CD14-positive monocyte (primary cell): ENCODE measurements at regions not wholly inside any gene's neighbourhood (a gene's known extent, or its start where the extent isn't known, plus 50 kb on each side); places are given as distances from the start of the nearest gene placed in this dataset.

Experiments
- DNase-seq, 3 donors: peaks; one replicate each; pipeline ENCODE4 v3.0.0-alpha.2; 2011 to 2022
- H2AFZ ChIP-seq: 2 replicates; pipeline ENCODE4 v1.6.0; 2012; ENCODE audit warnings: mild to moderate bottlenecking, low read depth, low read length, inconsistent platforms; ENCODE audit not compliant: insufficient read depth, poor library complexity, severe bottlenecking
- H3K27ac ChIP-seq, 2 donors: 1 replicate in 1 of 2; 2 replicates in 1 of 2; pipeline ENCODE4 v1.5.1; 2012 to 2013; ENCODE audit warnings: low read length in 2 of 2, control low read depth in 1 of 2, inconsistent platforms in 1 of 2, low read depth in 1 of 2, mild to moderate bottlenecking in 1 of 2
- H3K27me3 ChIP-seq, 2 donors: one replicate each; pipeline versions ENCODE4 v1.6.0 to v1.6.1; 2011 to 2013; ENCODE audit warnings: low read length in 2 of 2; ENCODE audit not compliant: control insufficient read depth in 2 of 2, insufficient read depth in 2 of 2
- H3K36me3 ChIP-seq, 2 donors: replicated peaks in 1 of 2; 1 replicate in 1 of 2; 2 replicates in 1 of 2; pipeline versions ENCODE4 v1.5.1 to v1.6.1; 2012 to 2013; ENCODE audit warnings: low read length in 2 of 2, control low read depth in 1 of 2, inconsistent platforms in 1 of 2, mild to moderate bottlenecking in 1 of 2; ENCODE audit not compliant: insufficient read depth in 2 of 2, control insufficient read depth in 1 of 2
- H3K4me1 ChIP-seq, 2 donors: 1 replicate in 1 of 2; 2 replicates in 1 of 2; pipeline versions ENCODE4 v1.5.1 to v1.6.1; 2012 to 2013; ENCODE audit warnings: low read length in 2 of 2, control low read depth in 1 of 2, inconsistent platforms in 1 of 2, mild to moderate bottlenecking in 1 of 2, moderate library complexity in 1 of 2; ENCODE audit not compliant: insufficient read depth in 2 of 2, control insufficient read depth in 1 of 2
- H3K4me2 ChIP-seq: replicated peaks from 2 replicates; pipeline ENCODE3; 2012; ENCODE audit warnings: low read length, moderate library complexity, mild to moderate bottlenecking; ENCODE audit not compliant: poor library complexity, severe bottlenecking; ENCODE audit errors: extremely low read depth
- H3K4me3 ChIP-seq, 3 experiments: fragments of 200-600 bp in 1 of 3; sonication (generic) in 1 of 3; replicated peaks in 1 of 3; 1 replicate in 2 of 3; 2 replicates in 1 of 3; pipeline ENCODE4 v1.5.1; 2011 to 2013; ENCODE audit warnings: low read length in 3 of 3, mild to moderate bottlenecking in 3 of 3, control low read depth in 2 of 3, low read depth in 2 of 3, inconsistent platforms in 1 of 3, moderate library complexity in 1 of 3
- H3K79me2 ChIP-seq: 2 replicates; pipeline ENCODE4 v1.6.0; 2012; ENCODE audit warnings: mild to moderate bottlenecking, control low read depth, inconsistent platforms, low read length, moderate library complexity; ENCODE audit not compliant: insufficient read depth
- H3K9ac ChIP-seq: 2 replicates; pipeline ENCODE4 v1.6.0; 2017; ENCODE audit warnings: low read length, mild to moderate bottlenecking; ENCODE audit not compliant: insufficient read depth, poor library complexity, severe bottlenecking
- H3K9me3 ChIP-seq, 2 donors: replicated peaks in 1 of 2; 1 replicate in 1 of 2; 2 replicates in 1 of 2; pipeline versions ENCODE4 v1.5.1 to v1.6.1; 2012 to 2013; ENCODE audit warnings: low read length in 2 of 2, control low read depth in 1 of 2; ENCODE audit not compliant: control insufficient read depth in 1 of 2, insufficient read depth in 1 of 2
- H4K20me1 ChIP-seq: 2 replicates; pipeline ENCODE4 v1.6.0; 2012; ENCODE audit warnings: mild to moderate bottlenecking, low read length, control low read depth, moderate library complexity; ENCODE audit not compliant: insufficient read depth
- H3K27ac Mint-ChIP-seq, 7 donors: one replicate each; pipeline ENCODE4 v1.8.0; 2020; ENCODE audit warnings: mild to moderate bottlenecking in 7 of 7, mixed read lengths in 7 of 7, moderate library complexity in 6 of 7, inconsistent platforms in 2 of 7
- H3K27me3 Mint-ChIP-seq, 3 donors: one replicate each; pipeline ENCODE4 v1.8.0; 2021 to 2022; ENCODE audit warnings: low read depth in 3 of 3, mild to moderate bottlenecking in 3 of 3, mixed read lengths in 3 of 3, moderate library complexity in 3 of 3, inconsistent platforms in 1 of 3
- H3K36me3 Mint-ChIP-seq, 2 donors: one replicate each; pipeline ENCODE4 v1.8.0; 2020; ENCODE audit warnings: mixed read lengths in 2 of 2, inconsistent platforms in 1 of 2, mild to moderate bottlenecking in 1 of 2
- H3K4me1 Mint-ChIP-seq: one replicate; pipeline ENCODE4 v1.8.0; 2020; ENCODE audit warnings: mild to moderate bottlenecking, mixed read lengths
- H3K4me3 Mint-ChIP-seq, 2 donors: one replicate each; pipeline ENCODE4 v1.8.0; 2020; ENCODE audit warnings: mild to moderate bottlenecking in 2 of 2, mixed read lengths in 2 of 2, moderate library complexity in 1 of 2
- H3K9me3 Mint-ChIP-seq, 7 donors: one replicate each; pipeline ENCODE4 v1.8.0; 2020 to 2022; ENCODE audit warnings: mixed read lengths in 7 of 7, mild to moderate bottlenecking in 6 of 7, moderate library complexity in 6 of 7, inconsistent platforms in 2 of 7
- WGBS: methylation state at CpG from one replicate; pipeline ENCODE4 v1.1.5; 2013; ENCODE audit warnings: missing lambda C conversion rate; ENCODE audit not compliant: insufficient coverage; 5-methylcytosine and 5-hydroxymethylcytosine counted together
- intact Hi-C, 2 donors: fragments of 100-400 bp; cut with micrococcal nuclease; formaldehyde crosslinking; loops; one replicate each; pipeline versions ENCODE4 v1.15.0 to v1.15.1; 2023
- TF ChIP-seq, protein P1 (sequence below): fragments of 200-600 bp; IDR thresholded peaks from one replicate; pipeline ENCODE4 v1.8.0; 2022; ENCODE audit warnings: antibody characterized with exemption, mild to moderate bottlenecking

DNA sequence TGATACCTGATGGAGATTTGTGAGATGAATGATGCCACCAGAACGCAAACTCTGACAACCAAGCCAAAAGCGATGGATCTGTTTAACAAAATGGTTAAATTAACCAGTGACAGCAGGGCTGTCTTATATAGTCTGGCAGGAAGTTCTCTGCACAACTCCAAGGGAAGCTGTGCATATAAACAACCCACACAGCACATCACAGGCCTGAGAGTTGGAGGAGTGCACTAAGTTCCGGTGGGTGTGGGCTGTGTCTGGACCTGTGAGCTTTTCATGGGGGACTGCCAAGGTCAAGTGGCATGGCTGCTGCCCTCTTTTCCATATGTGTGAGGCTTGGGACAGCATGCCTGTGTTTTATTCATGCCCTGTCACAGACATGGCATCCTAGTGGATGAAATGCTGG lies 414.6 kb upstream of the TRIB2 start:
- no peaks in the 10 kb centered on the region for H3K79me2 ChIP-seq
- H3K27me3 ChIP-seq = no peaks in the 10 kb centered on the region
- H3K4me1 Mint-ChIP-seq = no peaks in the 10 kb centered on the region
- H3K36me3 Mint-ChIP-seq = no peaks in the 10 kb centered on the region
- H3K36me3 ChIP-seq = no peaks in the 10 kb centered on the region
- no peak overlapping the region for H2AFZ ChIP-seq
- no peak overlapping the region for H3K27ac ChIP-seq
- H3K4me3 ChIP-seq = no peak overlapping the region
- peaks cover 0 to 2% (median 0%) of the 10 kb centered on the region in 7 donors for H3K9me3 Mint-ChIP-seq
- no peak for DNase-seq
- no peaks in the 10 kb centered on the region for H4K20me1 ChIP-seq
- no peak overlapping the region for H3K27ac Mint-ChIP-seq
- H3K27me3 Mint-ChIP-seq = peaks cover 0 to 2% (median 1%) of the 10 kb centered on the region in 3 donors
- intact Hi-C loops = no loop called here
- no peak overlapping the region for H3K4me2 ChIP-seq
- no peak overlapping the region for H3K9ac ChIP-seq
- no peak overlapping the region for H3K4me3 Mint-ChIP-seq
- H3K9me3 ChIP-seq = no peaks in the 10 kb centered on the region
- TF ChIP-seq, protein P1, sequence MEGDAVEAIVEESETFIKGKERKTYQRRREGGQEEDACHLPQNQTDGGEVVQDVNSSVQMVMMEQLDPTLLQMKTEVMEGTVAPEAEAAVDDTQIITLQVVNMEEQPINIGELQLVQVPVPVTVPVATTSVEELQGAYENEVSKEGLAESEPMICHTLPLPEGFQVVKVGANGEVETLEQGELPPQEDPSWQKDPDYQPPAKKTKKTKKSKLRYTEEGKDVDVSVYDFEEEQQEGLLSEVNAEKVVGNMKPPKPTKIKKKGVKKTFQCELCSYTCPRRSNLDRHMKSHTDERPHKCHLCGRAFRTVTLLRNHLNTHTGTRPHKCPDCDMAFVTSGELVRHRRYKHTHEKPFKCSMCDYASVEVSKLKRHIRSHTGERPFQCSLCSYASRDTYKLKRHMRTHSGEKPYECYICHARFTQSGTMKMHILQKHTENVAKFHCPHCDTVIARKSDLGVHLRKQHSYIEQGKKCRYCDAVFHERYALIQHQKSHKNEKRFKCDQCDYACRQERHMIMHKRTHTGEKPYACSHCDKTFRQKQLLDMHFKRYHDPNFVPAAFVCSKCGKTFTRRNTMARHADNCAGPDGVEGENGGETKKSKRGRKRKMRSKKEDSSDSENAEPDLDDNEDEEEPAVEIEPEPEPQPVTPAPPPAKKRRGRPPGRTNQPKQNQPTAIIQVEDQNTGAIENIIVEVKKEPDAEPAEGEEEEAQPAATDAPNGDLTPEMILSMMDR = no peak
- no peaks in the 10 kb centered on the region for H3K4me1 ChIP-seq
- 100% methylated on average over 2 of the region's 3 CpGs for WGBS

DNA sequence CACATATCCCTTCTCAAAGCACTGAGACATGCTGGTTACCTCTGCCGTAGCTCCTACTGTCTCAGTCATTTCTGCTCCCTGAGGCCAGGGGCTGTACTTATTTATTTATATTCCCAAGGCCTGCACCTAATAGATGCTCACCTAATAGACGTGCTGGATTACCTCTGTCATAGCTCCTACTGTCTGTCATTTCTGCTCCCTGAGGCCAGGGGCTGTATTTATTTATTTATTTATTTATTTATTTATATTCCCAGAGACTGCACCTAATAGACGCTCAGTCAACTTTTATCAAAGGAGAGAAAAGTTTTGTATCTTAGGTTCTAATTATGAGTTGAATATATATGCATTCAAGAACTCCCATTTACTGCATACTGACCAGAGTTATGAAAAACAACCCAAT lies 414.0 kb upstream of the TRIB2 start:
- no peaks in the 10 kb centered on the region for H3K79me2 ChIP-seq
- Mint-ChIP-seq H3K36me3 (no peaks in the 10 kb centered on the region), H3K4me3 (no peak overlapping the region), H3K4me1 (no peaks in the 10 kb centered on the region), H3K9me3 (peaks cover 0 to 2% (median 0%) of the 10 kb centered on the region in 7 donors), H3K27me3 (peaks cover 0 to 2% (median 1%) of the 10 kb centered on the region in 3 donors), H3K27ac (no peak overlapping the region)
- H3K36me3 ChIP-seq = no peaks in the 10 kb centered on the region
- no peak overlapping the region for H2AFZ ChIP-seq
- H3K27ac ChIP-seq = no peak overlapping the region
- no peak overlapping the region for H3K9ac ChIP-seq
- 83% methylated on average over 1 of the region's 3 CpGs for WGBS
- DNase-seq = no peak
- H3K9me3 ChIP-seq = no peaks in the 10 kb centered on the region
- no peaks in the 10 kb centered on the region for H3K4me1 ChIP-seq
- H4K20me1 ChIP-seq = no peaks in the 10 kb centered on the region
- no peaks in the 10 kb centered on the region for H3K27me3 ChIP-seq
- no peak overlapping the region for H3K4me3 ChIP-seq
- no peak overlapping the region for H3K4me2 ChIP-seq
- TF ChIP-seq, protein P1 = no peak
- intact Hi-C loops = no loop called here
